Neural cell (in vitro differentiated cells): ENCODE measurements at regions not wholly inside any gene's neighbourhood (a gene's known extent, or its start where the extent isn't known, plus 50 kb on each side); places are given as distances from the start of the nearest gene placed in this dataset.

Experiments used
- H2AFZ ChIP-seq: fragments of 200-600, 300-800 bp; sonication (generic), shearing (Covaris generic); 2 replicates; pipeline ENCODE4 v1.6.0; 2014; ENCODE audit warnings: low read depth, mild to moderate bottlenecking, antibody characterized with exemption, low read length, moderate library complexity
- H3F3A ChIP-seq: fragments of 200-600 bp; shearing (Covaris generic); 2 replicates; pipeline ENCODE4 v1.6.1; 2016; ENCODE audit warnings: mild to moderate bottlenecking, moderate library complexity, mixed read lengths, antibody characterized with exemption, low read length; ENCODE audit not compliant: insufficient read depth, poor library complexity, severe bottlenecking
- H3K27ac ChIP-seq: fragments of 200-600, 300-800 bp; sonication (generic), shearing (Covaris generic); 2 replicates; pipeline ENCODE4 v1.5.1; 2014; ENCODE audit warnings: mild to moderate bottlenecking, low read length, moderate library complexity
- H3K27me3 ChIP-seq: fragments of 300-800, 200-600 bp; sonication (generic), shearing (Covaris generic); 2 replicates; pipeline ENCODE4 v1.6.0; 2014; ENCODE audit warnings: mild to moderate bottlenecking, low read depth, low read length, moderate library complexity; ENCODE audit not compliant: insufficient read depth
- H3K36me3 ChIP-seq: fragments of 300-800, 200-600 bp; sonication (generic), shearing (Covaris generic); 2 replicates; pipeline ENCODE4 v1.5.1; 2014; ENCODE audit warnings: mild to moderate bottlenecking, antibody characterized with exemption, low read length, moderate library complexity; ENCODE audit not compliant: insufficient read depth
- H3K4me2 ChIP-seq: fragments of 300-800, 200-600 bp; sonication (generic), shearing (Covaris generic); 2 replicates; pipeline ENCODE4 v1.6.0; 2014; ENCODE audit warnings: mild to moderate bottlenecking, low read length
- H3K4me3 ChIP-seq: fragments of 300-800, 200-600 bp; sonication (generic), shearing (Covaris generic); 2 replicates; pipeline ENCODE4 v1.5.1; 2014; ENCODE audit warnings: mild to moderate bottlenecking, low read length, moderate library complexity
- H3K79me2 ChIP-seq: fragments of 200-600 bp; shearing (Covaris generic); replicated peaks from 2 replicates; pipeline ENCODE4 v1.6.0; 2014; ENCODE audit warnings: mild to moderate bottlenecking, low read length, moderate library complexity; ENCODE audit not compliant: insufficient read depth
- H3K9ac ChIP-seq: fragments of 300-800, 200-600 bp; sonication (generic), shearing (Covaris generic); 2 replicates; pipeline ENCODE4 v1.6.1; 2016; ENCODE audit warnings: mild to moderate bottlenecking, low read length, mixed read lengths
- H3K9me2 ChIP-seq: fragments of 200-600 bp; shearing (Covaris generic); 2 replicates; pipeline ENCODE4 v1.6.1; 2016; ENCODE audit warnings: mild to moderate bottlenecking, low read length, mixed read lengths; ENCODE audit not compliant: insufficient read depth
- H3K9me3 ChIP-seq: fragments of 200-600, 300-800 bp; sonication (generic), shearing (Covaris generic); 2 replicates; pipeline ENCODE4 v1.6.1; 2016; ENCODE audit warnings: mild to moderate bottlenecking, mixed run types, low read length, moderate library complexity, mixed read lengths
- H4K20me1 ChIP-seq: fragments of 200-600 bp; shearing (Covaris generic); 2 replicates; pipeline ENCODE4 v1.6.1; 2016; ENCODE audit warnings: mild to moderate bottlenecking, mixed run types; ENCODE audit not compliant: insufficient read depth
- EP300 ChIP-seq: fragments of 450-650 bp; conservative IDR thresholded peaks from 2 replicates; pipeline ENCODE4 v1.6.1; 2014; ENCODE audit warnings: antibody characterized with exemption, mild to moderate bottlenecking, moderate library complexity; ENCODE audit not compliant: poor library complexity, severe bottlenecking
- EZH2 ChIP-seq: fragments of 200-600, 300-800 bp; shearing (Covaris generic), sonication (generic); IDR thresholded peaks from 2 replicates; pipeline ENCODE4 v1.6.1; 2014; ENCODE audit warnings: antibody characterized with exemption, low read length, borderline replicate concordance, mild to moderate bottlenecking; ENCODE audit not compliant: insufficient read depth, poor library complexity, severe bottlenecking
- MXI1 ChIP-seq: fragments of 450-650 bp; conservative IDR thresholded peaks from 2 replicates; pipeline ENCODE4 v1.6.1; 2014; ENCODE audit warnings: antibody characterized with exemption, mild to moderate bottlenecking; ENCODE audit not compliant: poor library complexity, severe bottlenecking
- POLR2AphosphoS5 ChIP-seq: IDR thresholded peaks from 2 replicates; pipeline ENCODE4 v1.6.1; 2012
- RAD21 ChIP-seq: fragments of 450-650 bp; conservative IDR thresholded peaks from 2 replicates; pipeline ENCODE4 v1.6.1; 2014; ENCODE audit warnings: antibody characterized with exemption, mild to moderate bottlenecking, moderate library complexity
- SMC3 ChIP-seq: fragments of 450-650 bp; conservative IDR thresholded peaks from 2 replicates; pipeline ENCODE4 v1.6.1; 2014; ENCODE audit warnings: antibody characterized with exemption, mild to moderate bottlenecking, moderate library complexity; ENCODE audit not compliant: poor library complexity
- TAF1 ChIP-seq: IDR thresholded peaks from 2 replicates; pipeline ENCODE4 v1.6.1; 2012; ENCODE audit warnings: low read depth
- TF ChIP-seq, protein P1 (sequence below): IDR thresholded peaks from 2 replicates; pipeline ENCODE4 v1.6.1; 2012; ENCODE audit warnings: borderline replicate concordance
- TF ChIP-seq, protein P2 (sequence below): fragments of 450-650 bp; IDR thresholded peaks from 2 replicates; pipeline ENCODE4 v1.5.1; 2014; ENCODE audit warnings: antibody characterized with exemption, mild to moderate bottlenecking, moderate library complexity; ENCODE audit not compliant: poor library complexity, severe bottlenecking

DNA sequence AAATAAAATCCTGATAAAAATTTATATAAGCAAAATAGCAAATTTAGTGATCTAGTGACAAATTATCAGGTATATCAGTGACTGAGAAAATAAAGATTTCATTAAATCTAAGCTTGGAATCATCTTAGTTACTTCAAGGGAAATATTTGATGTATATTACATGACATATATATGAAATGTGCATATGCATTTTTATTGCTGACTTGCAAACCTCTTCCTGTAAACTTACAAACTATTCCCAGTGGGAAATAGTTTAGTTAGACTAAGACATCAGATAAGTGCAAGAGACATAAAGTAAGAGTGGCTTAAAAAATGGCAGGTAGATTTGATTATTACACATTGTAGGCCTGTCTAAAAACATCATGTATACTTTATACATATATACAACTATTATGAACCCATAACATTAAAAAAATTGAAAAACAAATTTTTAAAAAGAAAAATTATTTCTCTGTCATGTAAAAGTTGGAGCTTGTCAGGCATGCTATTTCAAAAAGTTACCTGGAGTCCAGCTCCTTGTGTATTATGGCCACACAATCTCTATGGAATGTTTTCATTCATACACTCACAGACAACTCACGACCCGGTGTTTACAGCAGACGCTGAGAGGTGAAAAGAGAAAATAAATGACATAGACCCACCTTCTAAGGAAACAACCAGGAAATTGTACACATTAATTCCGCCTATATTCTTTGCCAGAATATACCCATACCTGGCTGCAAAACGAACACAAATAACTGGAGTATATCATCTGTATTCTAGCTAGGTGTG, 724.5 kb downstream of the SLITRK6 start:
- Histone ChIP-seq H3K9me3 (no peaks in the 10 kb centered on the region), H4K20me1 (no peaks in the 10 kb centered on the region), H3K9me2 (no peaks in the 10 kb centered on the region), H3K27me3 (no peaks in the 10 kb centered on the region), H3F3A (no peaks in the 10 kb centered on the region), H3K9ac (no peak overlapping the region), H3K36me3 (no peaks in the 10 kb centered on the region), H2AFZ (no peak overlapping the region), H3K27ac (no peak overlapping the region), H3K4me3 (no peak overlapping the region), H3K79me2 (no peaks in the 10 kb centered on the region), H3K4me2 (no peak overlapping the region)
- TF ChIP-seq RAD21 = no peak
- TF ChIP-seq, protein P1, sequence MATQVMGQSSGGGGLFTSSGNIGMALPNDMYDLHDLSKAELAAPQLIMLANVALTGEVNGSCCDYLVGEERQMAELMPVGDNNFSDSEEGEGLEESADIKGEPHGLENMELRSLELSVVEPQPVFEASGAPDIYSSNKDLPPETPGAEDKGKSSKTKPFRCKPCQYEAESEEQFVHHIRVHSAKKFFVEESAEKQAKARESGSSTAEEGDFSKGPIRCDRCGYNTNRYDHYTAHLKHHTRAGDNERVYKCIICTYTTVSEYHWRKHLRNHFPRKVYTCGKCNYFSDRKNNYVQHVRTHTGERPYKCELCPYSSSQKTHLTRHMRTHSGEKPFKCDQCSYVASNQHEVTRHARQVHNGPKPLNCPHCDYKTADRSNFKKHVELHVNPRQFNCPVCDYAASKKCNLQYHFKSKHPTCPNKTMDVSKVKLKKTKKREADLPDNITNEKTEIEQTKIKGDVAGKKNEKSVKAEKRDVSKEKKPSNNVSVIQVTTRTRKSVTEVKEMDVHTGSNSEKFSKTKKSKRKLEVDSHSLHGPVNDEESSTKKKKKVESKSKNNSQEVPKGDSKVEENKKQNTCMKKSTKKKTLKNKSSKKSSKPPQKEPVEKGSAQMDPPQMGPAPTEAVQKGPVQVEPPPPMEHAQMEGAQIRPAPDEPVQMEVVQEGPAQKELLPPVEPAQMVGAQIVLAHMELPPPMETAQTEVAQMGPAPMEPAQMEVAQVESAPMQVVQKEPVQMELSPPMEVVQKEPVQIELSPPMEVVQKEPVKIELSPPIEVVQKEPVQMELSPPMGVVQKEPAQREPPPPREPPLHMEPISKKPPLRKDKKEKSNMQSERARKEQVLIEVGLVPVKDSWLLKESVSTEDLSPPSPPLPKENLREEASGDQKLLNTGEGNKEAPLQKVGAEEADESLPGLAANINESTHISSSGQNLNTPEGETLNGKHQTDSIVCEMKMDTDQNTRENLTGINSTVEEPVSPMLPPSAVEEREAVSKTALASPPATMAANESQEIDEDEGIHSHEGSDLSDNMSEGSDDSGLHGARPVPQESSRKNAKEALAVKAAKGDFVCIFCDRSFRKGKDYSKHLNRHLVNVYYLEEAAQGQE = no peak
- no peak for TF ChIP-seq EP300
- no peak for TF ChIP-seq EZH2
- TF ChIP-seq, protein P2, sequence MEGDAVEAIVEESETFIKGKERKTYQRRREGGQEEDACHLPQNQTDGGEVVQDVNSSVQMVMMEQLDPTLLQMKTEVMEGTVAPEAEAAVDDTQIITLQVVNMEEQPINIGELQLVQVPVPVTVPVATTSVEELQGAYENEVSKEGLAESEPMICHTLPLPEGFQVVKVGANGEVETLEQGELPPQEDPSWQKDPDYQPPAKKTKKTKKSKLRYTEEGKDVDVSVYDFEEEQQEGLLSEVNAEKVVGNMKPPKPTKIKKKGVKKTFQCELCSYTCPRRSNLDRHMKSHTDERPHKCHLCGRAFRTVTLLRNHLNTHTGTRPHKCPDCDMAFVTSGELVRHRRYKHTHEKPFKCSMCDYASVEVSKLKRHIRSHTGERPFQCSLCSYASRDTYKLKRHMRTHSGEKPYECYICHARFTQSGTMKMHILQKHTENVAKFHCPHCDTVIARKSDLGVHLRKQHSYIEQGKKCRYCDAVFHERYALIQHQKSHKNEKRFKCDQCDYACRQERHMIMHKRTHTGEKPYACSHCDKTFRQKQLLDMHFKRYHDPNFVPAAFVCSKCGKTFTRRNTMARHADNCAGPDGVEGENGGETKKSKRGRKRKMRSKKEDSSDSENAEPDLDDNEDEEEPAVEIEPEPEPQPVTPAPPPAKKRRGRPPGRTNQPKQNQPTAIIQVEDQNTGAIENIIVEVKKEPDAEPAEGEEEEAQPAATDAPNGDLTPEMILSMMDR = no peak
- TF ChIP-seq MXI1 = no peak
- no peak for TF ChIP-seq TAF1
- no peak for TF ChIP-seq POLR2AphosphoS5
- no peak for TF ChIP-seq SMC3

DNA sequence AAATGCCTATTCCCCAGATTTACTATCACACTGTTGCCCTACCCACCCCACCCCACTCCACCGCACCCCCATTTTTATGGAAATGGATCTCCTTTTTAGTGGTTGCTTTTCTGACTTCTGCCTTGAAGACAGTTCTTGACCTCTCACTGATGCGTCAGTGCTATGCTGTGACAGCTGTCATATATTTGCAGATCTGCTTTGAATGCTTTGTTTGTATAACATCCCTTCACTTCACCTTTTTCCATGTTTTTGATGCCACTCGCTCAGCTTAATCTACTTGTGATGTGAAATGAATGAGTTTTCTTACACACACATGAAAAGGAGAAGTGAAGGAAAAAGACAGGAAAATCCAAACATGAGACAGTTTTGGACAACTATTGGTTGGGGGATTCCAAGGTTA, 731.0 kb downstream of the SLITRK6 start:
- H3K9ac ChIP-seq = no peak overlapping the region

More for the DNA sequence above, 731.0 kb downstream of the SLITRK6 start:
- Histone ChIP-seq H3K27me3 (no peaks in the 10 kb centered on the region), H4K20me1 (no peaks in the 10 kb centered on the region), H3K9me2 (no peaks in the 10 kb centered on the region), H3K36me3 (no peaks in the 10 kb centered on the region), H3K27ac (no peak overlapping the region), H3K9me3 (no peaks in the 10 kb centered on the region), H3K4me2 (peak overlapping the region; percentile 27), H3K79me2 (no peaks in the 10 kb centered on the region), H3K4me3 (peak overlapping the region; percentile 8), H2AFZ (no peak overlapping the region), H3F3A (no peaks in the 10 kb centered on the region)
- TF ChIP-seq EP300 (peak; percentile 93), TAF1 (no peak), POLR2AphosphoS5 (peak; percentile 90), EZH2 (no peak), SMC3 (no peak)
